ENCODE measurements at regions not wholly inside any gene's neighbourhood (a gene's known extent, or its start where the extent isn't known, plus 50 kb on each side); places are given as distances from the start of the nearest gene placed in this dataset.

- no peak for DNase-seq
Measured at GRCh38 chr16:6103561-6103960, 1006.0 kb upstream of the EEF2KMT start.

GRCh38 chr16:6099102-6099501 is 1001.5 kb upstream of the EEF2KMT start:
- no peak for DNase-seq

GRCh38 chr16:6096931-6097670 is 999.5 kb upstream of the EEF2KMT start:
- DNase-seq = no peak

DNA sequence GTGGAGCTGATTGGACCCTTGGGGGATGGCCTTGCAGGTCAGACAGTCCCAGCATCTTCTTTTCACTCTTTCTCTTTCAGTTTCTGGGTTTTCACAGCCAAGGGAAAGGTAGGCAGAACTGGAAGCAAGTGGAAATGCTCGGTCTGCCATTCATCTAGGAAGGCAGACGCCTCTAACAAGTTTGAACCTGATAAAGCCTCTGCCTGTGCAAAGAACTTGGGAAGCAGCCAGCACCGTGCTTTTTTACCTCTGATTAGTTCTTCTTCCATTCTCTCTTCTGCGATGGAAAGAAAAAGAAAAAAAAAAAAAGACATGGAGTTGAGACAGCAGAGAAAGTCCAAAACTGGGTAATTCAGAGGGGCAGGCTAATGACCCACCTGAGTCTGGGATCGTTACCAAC is 997.8 kb upstream of the EEF2KMT start:
- DNase-seq = no peak

DNA sequence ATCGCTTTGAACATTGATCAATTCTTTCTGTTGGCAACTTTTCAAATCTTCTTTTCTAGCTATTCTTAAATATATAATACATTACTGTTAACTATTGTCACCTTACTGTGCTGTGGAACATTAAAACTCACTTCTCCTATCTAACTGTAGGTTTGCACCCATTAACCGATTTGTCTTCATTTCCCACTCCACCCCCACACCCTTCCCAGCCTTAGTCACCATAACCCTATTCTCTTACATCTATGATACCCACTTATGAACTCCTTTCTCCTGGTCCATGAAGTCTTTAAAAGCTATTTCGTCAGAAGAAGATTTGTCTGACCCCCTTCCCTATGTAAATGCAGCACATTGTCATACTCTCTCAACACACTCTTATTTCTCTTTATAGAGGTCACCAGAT is 993.4 kb upstream of the EEF2KMT start:
- DNase-seq = no peak

GRCh38 chr16:6081320-6081976 is 983.9 kb upstream of the EEF2KMT start:
- no peak for DNase-seq

DNA sequence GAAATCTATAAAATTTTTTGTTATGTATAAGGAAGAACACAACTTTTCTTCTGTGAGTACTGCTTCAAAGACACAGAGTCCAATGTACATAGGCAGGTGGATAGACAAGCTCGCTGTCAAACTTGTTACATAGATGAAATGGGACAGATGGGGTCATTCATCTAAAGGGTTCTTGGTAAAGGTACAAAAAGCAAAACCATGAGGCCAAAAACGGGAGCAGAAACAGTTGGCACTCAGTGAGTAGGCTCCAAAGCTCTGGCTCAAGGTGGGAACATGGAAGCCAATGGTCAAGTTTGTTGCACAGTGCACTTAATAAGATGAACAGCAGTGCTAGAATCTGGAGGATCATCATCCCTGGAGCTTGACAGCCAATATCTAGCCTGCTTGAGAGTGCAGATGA is 979.0 kb upstream of the EEF2KMT start:
- DNase-seq = no peak

DNA sequence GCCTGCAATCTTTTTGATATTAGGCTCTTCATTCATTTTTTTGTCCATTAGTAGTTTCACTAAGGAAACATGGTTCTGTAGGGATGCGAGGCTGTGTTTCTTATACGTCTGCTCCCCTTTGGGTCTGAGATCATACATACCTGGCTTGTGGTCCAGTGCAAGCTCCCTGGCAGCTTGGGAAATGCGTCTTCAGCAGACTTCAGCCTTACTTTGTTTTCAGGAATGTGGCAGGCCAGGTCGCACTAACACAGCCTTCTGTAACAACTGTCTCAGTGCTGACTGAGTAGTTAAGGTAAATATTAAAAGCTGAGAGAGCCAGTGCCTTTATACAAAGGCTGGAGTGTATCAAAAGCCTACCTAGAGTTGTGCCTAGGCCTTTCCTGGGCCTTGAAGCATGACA is 970.5 kb upstream of the EEF2KMT start:
- no peak for DNase-seq

DNA sequence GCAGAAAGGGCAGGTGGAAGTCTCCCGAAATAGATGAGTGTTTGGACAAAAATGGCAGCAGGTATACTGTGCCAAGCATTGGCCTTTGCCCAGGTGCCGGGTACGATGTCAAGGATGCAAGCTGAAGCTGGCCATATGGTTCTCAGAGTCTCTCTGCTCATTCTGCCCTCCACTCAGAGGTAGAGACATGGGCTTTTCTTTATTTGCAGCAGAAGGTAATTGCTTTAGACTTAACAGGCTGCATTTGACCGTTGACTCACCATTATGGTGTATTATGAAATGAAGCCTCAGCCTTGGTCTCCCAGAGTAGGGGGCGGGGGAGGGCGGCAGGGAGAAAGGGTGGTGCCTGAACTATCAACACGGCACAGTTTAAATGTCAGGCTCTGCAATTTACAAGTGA is 969.1 kb upstream of the EEF2KMT start:
- DNase-seq = no peak

- no peak for DNase-seq
Measured at GRCh38 chr16:6063526-6063925, 965.9 kb upstream of the EEF2KMT start.

DNA sequence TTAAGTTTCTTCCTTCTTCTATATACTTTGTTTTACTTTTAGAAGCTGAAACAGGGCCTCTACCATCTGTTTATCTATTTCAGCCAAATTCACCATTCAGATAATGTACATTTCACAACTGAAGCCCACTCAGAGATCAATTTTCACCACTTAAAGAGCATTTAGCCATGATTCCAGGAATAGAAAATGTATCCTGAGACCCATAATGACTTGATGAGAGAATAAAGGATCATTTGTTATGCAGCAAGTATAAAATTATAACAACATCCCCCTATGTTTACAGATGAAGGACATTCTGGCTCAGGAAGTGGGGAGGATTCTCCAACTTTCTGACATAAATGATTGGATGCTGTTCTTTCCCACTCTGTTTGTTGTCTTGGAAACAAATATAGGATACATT is 962.1 kb upstream of the EEF2KMT start:
- DNase-seq = no peak

DNA sequence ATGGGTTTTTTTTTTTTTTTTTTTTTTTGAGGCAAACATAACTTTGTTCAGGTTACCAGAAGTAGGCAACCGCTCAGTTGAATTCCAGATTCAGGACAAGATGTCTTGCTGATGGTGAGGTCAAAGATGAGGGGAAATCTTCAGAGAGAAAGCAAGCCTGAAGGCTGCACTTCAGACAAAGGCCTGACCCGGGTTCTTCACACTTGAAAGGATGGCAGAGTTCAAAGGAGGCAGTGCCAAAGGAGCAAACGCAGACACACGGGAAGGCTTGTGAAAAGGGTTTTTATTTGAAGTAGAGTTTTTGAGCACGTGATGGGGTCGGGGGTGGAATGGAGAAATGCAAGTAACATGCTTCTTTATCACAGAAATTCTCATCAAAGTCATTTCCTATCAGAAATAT is 960.2 kb upstream of the EEF2KMT start:
- DNase-seq = no peak

- DNase-seq = no peak
Measured at GRCh38 chr16:6048017-6048416, 950.4 kb upstream of the EEF2KMT start.

DNA sequence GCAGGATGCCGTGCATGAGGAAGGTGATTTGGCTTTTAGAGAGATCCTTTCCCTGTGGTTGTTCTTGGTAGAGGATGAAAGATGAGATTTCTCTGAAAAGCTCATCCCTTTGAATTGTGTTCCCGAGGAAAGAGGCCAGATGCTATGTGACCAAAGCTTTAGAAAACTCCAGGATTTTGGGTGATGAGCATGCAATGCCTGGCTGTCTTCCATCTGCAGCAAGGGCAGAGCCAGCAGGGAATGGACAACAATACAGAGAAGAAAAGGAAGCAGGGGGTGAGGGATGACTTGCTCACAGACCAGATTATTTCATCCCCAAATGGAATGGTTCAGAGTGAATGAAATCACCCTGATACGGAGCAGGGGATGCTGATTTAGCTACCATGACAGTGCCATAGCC is 949.7 kb upstream of the EEF2KMT start:
- no peak for DNase-seq

DNA sequence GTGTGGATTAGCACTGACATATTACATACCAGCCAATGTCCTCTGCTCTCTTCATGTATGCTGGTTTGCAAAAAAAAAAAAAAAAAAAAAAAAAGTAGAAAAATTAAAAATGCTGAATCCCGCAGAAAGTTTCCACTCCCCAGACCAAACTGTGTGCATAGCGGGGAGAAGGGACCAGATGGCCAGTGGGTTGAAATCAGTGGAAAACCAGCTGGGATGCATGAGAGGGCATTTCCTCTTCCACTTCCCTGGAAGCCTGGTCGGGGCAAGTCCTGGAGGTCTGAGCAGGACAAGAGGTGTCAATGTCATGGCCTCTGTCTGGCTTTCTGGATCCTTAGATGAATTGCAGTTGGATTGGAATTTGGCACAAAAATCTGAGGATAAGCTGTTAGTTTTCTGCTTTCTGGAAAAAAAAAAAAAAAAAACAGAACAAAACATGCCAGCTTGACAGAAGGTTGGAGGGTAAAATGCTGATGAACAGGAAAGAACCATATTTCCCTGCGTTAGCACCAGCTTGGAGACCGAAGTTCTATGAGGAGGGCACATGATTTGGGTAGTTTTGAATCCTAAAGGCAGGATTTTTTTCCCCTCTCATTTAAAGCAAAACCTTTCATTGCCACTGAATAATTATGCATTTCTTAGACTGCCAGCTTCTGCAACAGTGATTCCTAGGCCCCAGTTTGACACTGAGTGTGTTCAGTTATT is 941.5 kb upstream of the EEF2KMT start:
- no peak for DNase-seq

GRCh38 chr16:6035161-6035560 is 937.6 kb upstream of the EEF2KMT start:
- no peak for DNase-seq

GRCh38 chr16:6034511-6034910 is 936.9 kb upstream of the EEF2KMT start:
- no peak for DNase-seq

GRCh38 chr16:6032438-6032837 is 934.8 kb upstream of the EEF2KMT start:
- no peak for DNase-seq

DNA sequence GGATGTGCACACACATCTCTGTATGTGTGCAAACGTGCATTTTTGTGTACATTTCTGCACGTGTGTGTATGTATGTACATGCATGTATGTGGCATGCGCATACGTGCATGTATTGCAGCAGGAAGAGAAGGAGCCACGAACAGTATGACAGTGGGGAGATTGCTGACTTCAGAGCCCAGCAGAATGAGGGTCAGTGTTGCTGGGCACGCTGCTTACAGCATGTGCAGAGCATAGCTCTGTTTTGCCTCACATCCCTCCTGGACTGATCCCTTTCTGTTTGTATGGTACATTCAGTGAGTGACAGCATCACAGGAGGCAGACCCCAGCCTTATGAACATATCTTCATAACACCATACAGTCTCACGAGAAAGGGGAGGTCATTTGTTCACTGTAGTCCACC is 934.0 kb upstream of the EEF2KMT start:
- DNase-seq = no peak

DNA sequence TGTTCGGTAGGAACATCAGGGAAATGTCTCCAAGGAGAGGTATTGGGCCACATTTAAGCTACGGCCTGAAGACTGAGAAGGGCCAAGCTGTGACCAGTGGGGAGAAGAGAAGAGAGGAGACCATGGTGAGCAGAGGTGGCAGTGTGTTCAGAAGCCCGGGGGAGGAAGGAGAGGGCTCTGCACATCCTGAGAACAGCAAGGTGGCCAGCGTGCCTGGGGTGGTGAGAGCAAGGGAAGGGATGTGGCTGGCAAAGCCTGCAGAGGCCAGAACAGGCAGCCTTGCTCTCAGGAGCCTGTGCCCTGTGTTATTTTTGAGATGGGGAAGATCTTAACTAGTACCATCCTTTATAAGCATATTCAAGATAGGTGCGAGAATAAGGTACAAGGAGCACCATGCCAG is 933.5 kb upstream of the EEF2KMT start:
- DNase-seq = no peak

DNA sequence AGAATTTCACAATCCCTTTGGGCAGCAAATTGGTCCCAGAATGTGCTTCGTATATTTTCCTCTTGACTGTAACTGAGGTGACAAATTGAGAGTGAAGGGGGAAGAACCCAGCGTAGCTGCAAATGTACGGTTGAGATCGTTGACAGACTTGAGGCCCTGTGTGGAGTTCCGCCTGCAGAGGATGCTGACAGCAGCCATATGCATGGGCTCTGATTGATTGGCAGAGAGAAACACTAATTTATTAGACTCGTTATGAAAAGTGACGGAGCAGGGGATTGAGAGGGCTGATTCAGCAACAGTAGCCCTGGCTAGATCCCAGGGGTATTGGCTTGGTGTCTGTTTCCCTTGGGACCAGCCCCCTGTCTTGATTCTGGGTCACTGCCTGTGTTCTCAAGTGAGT is 930.1 kb upstream of the EEF2KMT start:
- no peak for DNase-seq

DNA sequence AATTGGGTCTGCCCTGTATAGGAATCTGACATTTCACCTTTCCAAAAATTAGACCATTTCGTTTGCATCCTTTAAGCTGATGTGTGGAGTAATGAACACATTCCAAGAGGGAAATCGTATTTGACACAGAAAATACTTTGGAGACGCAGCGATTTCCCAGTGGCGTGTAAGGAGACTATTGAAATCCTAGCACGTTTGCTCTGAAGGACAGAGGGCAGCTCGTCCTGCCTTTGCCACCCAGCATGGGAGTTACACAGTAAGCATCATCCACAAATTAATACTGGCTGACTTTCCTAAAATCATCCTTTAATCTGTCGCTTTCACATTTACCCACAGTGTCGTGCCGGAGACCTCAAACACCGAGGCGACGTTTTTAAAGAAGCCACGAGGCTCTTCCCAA is 925.9 kb upstream of the EEF2KMT start:
- no peak for DNase-seq

- no peak for DNase-seq
Measured at GRCh38 chr16:6021276-6021943, 923.8 kb upstream of the EEF2KMT start.

Data from CD4-positive, alpha-beta T cell treated with Interleukin-10 for 1 hour (primary cell).